Caki2 (cell line): ENCODE measurements at regions not wholly inside any gene's neighbourhood (a gene's known extent, or its start where the extent isn't known, plus 50 kb on each side); places are given as distances from the start of the nearest gene placed in this dataset.

Experiments used
- DNase-seq: peaks from one replicate; pipeline ENCODE4 v3.0.0-alpha.2; 2015; ENCODE audit warnings: low read depth
- in situ Hi-C: cut with HindIII; loops from 2 replicates; pipeline ENCODE4 v1.10.0; 2016; ENCODE audit warnings: low sequenced_read_pairs, low pct_unique_long_range_greater_than_20kb, mixed read lengths

DNA sequence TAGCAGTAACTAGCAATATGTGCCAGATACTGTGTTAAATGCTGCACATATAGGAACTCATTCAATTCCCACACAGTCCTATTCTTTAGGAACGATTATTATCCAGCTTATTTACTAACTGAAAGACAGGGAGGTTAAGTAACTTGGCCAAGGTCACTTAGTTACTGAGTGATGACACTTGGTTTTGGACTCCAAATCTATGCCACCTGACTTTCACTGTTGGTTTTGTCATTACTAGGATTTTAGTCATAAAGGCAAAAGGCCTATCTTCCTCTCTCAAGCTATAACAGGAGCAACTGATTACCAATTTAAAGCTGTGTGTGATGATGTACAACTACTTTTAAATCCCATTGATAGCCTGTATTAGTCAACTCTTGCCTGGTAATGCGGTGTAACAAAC is 138.9 kb upstream of the STX18 start:
- in situ Hi-C loops, result no loop called here

DNA sequence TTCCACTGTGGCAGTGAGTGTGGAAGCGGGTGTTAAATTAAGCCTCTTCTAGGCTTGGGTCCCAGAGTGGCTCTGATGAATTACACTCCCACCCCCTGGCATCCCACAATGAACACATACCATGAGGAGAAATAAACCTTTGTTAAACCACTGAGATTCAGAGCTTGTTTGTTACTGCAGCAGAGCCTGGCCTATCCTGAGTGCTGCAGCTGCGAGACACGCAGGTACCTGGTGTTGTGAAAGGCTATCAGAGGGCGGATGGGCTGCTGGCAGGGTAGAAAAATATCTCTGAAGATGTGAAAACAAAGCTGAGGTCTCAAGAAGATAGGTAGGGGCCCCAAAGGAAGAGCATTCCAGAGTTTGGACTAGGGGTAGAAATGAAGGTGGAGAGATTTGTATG is 138.4 kb upstream of the STX18 start:
- in situ Hi-C loops, result no loop called here

More for the DNA sequence above, 138.9 kb upstream of the STX18 start:
- no peak for DNase-seq

DNA sequence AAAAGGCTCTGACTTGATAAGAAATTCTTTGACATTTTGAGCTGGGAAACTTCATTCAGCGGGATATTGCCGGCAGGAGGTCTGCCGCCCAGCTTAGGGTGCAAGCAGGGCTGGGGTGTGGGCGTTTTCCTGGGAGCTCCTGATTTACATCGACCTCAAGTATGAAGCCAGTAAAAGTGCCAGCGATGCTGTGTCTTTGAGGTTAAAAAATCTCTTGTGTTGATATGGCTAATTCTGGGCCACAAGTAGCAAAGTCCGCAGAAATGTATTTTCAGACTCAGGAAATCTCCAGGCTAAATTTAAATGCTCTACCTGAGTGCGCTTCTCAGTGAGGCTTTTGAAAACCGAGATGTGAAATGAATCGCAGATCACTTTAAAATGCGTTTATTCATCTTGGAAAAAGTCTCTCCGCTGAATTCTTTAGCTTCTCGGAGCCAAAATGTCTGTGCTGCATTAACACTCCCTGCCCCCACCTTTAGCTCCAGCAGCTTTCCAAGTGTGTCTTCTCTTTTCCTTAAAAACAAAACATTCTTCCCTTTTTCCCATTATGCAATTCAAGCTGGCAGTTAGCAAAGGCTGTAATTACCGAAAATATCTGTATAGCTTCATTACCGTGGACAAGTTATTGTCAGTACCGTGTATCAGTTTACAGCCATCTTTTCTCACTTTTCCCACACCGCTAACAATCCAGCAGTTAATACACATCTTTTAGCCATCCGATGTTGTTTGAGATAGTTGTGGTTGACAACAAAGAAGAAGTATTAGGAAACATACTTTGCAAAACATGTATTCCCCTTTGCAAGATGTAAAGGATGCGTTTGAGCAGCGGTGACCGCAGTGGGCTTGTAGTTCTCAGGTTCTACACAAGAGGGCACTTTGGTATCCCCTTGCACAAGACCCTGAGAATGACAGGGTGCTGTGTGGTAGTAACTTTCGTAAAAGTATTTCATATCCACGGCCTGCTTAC is 136.0 kb upstream of the STX18 start:
- DNase-seq, result no peak

More for the DNA sequence above, 138.4 kb upstream of the STX18 start:
- no peak for DNase-seq

DNA sequence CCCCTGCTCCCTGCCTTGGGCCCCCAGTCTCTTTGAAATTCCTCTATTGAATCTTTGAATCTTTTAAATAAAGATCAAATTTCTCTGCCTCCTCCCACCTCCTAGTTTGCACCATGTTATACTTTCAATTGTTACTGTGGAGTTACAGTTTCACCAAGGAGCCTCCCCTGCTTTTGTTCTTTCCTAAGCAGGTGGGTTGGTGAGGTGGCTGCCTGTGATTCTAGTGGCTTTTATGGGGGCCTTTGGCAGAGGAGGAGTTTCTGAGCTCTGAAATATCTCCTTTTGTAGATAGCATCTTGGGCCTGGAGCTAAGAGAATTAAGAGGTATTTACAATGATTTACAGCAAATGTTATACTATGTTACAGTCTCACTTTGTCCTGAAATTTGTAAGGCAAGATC is 133.8 kb upstream of the STX18 start:
- DNase-seq, result no peak
- in situ Hi-C loops, result no loop called here

More for the DNA sequence above, 136.0 kb upstream of the STX18 start:
- in situ Hi-C loops, result no loop called here

DNA sequence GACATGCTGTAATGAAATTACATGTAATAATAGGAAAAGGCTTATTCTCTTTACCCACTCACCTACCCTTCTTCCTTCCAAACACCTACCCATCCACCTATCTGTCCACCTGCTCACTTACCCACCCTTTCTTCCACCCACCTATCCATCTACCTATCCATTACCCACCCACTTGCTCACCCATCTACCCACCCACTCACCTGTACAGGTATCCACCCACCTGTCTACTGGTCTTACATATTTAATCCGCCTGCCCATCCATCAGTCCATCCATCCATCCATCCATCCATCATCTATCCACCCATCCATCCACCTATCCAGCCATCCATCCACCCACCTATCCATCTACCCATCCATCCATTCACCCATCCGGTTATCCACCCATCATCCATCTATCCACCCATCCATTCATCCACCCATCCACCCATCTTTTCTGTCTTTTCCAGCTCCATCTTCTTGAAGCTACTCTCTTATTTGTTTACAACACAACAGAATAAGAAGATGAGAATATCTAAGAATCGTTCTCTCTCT is 133.3 kb upstream of the STX18 start:
- no peak for DNase-seq
- in situ Hi-C loops, result no loop called here

DNA sequence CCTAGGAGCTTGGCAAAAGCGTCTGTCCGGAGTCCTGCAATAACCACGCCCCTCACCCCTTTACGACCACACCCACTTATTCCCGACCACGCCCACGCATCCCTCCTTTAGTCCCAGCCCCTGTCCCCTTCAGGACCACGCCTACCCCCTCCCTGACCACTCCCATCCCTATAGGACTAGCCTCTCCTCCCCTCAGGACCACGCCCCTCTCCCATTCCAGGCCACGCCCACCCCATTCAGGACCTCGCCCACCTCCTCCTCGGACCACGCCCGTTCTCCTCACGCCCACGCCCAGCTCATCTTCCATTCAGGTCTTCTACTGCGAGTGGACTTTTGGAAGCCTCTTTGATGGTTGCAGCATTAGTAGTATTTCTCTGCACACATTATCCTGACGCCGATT is 131.2 kb upstream of the STX18 start:
- in situ Hi-C loops, result loop anchor here (25.0 kb wide), 1 partner anchor 214 kb away; no protein-coding TSS in a partner anchor
- peak; percentile 81 for DNase-seq

DNA sequence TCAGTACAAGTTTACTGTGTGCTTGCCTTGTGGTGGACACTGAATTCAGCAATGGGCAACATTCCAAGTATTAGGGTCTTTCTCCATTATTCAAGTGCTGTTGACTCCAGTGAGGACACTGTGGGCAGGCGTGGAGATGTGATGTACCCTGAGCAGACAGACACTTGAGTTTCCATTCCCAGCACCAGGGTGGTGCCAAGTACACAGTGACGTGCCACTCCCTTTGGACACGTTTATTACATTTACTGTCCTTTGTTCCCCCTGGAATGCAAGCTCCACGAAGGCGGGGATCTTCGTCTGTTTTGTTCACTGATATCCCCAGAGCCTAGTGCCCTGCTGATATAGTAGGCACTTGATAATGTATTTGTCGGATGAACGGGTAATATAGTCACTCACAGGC is 130.6 kb upstream of the STX18 start:
- DNase-seq, result no peak
- in situ Hi-C loops, result loop anchor here (25.0 kb wide), 1 partner anchor 215 kb away; no protein-coding TSS in a partner anchor

DNA sequence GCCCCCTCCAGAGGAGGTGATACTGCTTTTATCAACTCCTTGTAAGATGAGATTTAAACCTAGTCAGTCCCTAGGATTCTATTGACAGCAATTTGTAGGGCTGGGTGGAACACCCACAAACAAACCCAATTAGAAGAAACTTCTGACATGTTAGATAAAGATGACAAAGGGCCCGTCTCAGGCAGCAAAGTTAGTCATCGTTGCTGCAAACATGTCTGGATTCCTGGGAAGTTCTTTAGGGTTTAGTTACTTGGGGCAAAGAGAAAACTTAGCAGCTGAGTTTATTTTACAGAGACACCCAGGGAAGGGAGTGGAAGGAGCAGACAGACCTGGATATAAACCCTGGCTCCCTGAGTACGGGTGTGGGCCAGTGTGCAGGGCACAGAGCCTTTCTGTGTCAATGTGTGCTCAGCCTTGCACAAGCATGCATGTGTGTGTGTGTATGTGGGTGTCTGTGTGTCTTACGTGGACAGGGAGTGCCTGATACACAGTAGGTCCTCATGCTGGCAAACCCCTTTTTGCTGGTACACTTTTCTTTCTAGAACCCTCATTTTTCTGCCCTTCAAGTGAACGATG is 130.0 kb upstream of the STX18 start:
- DNase-seq, result no peak
- in situ Hi-C loops, result loop anchor here (25.0 kb wide), 1 partner anchor 215 kb away; no protein-coding TSS in a partner anchor

DNA sequence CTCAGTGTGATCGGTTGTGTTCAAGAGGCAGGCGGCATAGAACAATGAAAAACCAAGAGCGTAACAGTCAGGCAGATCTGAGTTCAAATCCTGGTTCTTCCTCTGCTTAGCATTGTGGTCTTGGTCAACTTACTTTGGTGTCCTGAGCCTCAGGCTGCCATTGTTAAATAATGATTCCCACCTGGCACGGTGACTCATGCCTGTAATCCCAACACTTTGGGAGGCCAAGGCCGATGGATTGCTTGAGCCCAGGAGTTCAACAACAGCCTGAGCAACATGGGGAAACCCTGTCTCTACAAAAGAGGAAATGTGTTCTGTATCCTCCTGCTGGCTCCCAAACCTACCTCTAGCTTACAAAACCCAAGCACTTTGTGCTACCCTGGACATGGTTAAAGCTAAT is 129.0 kb upstream of the STX18 start:
- in situ Hi-C loops, result loop anchor here (25.0 kb wide), 1 partner anchor 216 kb away; no protein-coding TSS in a partner anchor
- no peak for DNase-seq

DNA sequence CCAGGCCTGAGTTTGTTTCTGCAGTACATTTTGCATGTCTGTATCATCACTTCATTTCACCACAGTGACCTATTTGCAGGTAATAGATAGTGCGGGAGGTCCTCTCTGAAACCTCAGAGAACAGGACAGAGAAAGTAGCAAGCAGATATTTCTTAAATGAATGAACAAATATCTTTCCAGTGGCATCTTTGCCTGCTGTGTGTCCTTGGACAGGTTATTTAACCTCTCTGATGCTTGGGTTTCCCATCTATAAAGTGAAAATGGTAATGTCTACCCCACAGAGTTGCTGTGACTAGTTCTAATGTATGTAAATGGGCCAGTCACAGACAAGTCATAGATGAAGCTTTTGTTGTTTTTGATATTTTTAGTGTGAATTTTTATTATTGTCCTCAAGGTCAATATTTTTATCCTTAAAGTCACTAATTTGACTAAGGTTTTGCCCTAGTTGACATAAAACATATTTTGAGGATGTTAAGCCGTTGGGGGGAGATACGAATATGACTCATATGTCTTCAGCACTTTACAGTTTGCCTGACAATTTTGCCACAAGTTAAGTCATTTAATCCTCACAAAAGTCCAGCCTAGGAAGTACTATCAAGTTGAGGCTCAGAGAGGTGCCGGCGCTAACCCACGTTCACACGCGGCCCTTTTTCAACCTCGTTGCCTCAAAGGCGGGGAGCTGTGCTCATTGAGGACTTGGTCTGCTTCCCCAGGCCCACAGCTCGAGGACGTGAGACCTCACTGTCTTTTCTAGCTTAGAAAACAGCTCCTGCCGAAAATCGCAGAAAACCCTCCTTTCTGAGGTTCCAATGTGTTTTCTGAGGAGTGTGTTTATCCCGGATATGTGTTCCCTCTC is 126.7 kb upstream of the STX18 start:
- in situ Hi-C loops, result loop anchor here (25.0 kb wide), 1 partner anchor 219 kb away; no protein-coding TSS in a partner anchor

DNA sequence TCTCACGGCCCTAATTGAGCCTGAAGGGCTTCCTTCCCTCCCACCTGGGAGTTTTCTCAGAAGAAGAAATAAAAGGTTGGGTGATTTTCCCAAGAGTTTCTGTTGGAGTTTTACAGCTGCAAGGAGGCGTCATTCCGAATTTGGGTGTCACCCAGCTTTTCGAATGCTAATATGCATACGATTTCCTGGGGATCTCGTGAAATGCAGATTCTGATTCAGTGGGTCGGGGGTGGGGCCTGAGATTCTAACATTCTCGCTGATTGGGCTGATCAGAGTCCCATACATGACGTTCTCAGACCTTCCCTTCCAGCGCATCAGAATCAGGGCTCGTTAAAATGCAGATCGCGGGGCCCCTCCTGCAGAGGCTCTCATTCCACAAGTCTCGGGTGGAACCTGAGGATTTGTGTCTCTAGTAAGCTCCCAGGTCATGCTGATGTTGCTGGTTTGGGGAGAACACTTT is 125.8 kb upstream of the STX18 start:
- DNase-seq, result no peak
- in situ Hi-C loops, result loop anchor here (25.0 kb wide), 1 partner anchor 220 kb away; no protein-coding TSS in a partner anchor

More for the DNA sequence above, 126.7 kb upstream of the STX18 start:
- no peak for DNase-seq

DNA sequence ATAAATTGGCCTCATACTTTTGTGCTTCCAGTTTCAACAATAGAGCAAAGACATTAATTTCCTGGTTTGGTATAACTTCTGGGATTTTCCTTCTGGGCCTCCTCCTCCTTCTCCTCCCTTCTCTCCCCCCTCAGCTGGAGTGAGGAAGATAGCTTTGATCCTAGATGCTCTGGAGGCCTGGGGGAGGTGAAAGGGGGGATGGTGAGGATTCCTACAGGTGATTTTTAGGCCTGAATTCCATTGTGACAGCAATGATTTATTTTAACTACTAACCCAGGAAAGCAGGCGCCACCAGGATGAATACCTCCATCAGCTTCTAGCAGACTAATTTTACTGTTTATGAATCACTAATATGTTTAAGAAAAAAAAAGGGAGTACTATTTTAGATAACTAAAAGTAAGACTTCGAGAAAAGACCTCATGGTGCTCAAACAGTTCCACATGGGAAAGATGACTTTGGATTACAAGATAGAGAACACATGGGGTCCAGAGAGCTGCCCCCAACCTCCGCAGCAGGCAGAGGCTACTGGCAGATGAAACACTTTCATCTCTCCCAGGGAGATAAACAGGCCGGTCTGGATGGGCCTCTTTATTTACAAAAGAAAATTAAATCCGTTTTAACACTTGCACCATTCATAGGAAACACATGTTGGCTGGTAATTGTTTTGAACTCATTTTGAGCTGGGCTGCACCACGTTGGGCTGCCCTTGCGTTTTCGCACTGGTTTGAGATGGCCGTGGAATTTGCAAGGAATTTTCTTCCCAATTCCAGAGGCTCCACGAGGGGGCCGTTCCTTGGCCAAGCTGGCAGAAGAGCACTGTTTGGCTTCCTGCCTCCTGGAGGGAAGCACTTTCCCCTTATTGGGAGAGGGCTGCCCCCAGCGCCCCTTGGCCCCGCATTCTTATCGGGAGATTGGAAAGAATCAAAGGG is 125.1 kb upstream of the STX18 start:
- in situ Hi-C loops, result loop anchor here (25.0 kb wide), 1 partner anchor 220 kb away; no protein-coding TSS in a partner anchor
- DNase-seq, result no peak

DNA sequence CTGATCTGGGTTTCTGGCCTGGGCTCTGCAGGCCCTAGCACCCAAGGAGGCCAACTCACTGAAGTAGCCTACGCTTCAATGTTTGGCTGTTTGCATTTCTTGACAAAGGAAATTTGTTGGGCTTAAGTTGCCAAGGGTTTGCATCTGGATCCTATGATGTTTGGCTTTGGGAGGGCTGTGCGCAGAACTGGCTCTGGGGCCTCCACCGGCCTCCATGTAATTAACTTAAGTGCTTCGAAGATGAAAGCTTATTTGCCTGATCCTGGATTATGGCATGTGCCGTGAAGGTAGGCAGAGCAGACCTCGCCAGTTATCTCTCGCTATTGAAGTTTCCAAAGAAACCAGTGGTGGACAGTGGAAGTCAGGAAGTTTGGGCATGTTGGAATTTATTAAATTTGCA is 124.3 kb upstream of the STX18 start:
- in situ Hi-C loops, result loop anchor here (25.0 kb wide), 1 partner anchor 221 kb away; no protein-coding TSS in a partner anchor
- DNase-seq, result no peak

DNA sequence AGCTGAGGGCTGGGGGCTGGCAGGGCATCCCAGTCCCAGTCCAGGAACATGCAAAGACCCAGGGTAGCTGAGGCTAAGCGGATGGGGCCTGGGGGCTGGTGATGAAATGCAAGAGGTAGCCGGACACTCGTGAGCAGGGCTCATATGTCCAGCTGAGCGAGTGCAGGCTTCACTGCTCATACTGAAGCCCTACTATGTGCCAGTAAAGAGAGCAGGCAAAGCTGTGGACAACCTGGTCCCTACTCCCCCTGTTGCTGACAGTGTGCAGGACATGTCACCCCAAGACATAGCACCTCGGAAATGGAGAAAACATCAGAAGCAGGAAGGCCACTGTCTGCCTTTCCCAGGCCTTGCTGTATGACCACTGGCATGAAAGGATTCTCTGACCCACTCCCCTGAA is 122.4 kb upstream of the STX18 start:
- no peak for DNase-seq
- in situ Hi-C loops, result loop anchor here (25.0 kb wide), 1 partner anchor 223 kb away; no protein-coding TSS in a partner anchor

DNA sequence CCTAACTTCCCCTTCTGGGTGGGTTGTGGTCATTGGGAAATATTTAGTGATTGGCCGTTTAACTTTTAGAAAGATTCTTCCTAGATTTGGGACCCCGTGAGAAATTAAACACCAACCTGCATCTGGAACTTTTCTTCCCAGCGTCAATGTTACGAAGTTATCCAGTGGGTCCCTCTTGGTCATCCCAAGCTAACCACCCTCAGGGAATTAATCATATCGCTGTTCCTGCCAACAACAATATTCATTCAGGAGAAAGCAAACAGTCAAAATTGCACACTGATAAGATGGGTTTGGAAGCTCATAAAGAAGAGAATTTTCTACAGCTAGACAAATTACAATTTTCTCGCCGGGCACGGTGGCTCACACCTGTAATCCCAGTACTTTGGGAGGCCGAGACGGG is 121.2 kb upstream of the STX18 start:
- DNase-seq, result no peak

DNA sequence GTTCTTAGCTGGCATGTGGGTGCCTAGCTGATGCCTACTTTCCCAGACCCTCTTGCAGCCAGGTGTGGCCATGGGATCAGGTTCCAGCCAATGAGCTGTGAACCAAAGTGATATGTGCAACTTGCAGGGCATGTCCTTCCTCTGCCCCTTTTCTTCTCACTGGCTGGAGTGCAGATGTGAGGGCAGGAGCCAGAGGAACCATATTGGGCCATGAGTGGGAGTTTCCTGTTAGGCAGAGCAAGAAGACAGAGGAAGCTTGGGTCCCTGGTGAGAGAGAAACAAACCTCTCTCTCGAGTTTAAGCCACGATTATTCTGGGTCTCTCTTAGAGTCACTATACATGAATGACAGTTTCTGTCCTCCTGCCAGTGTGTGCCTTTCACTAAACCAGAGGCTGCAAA is 120.4 kb upstream of the STX18 start:
- DNase-seq, result no peak
- in situ Hi-C loops, result loop anchor here (25.0 kb wide), 1 partner anchor 225 kb away; no protein-coding TSS in a partner anchor

More for the DNA sequence above, 121.2 kb upstream of the STX18 start:
- in situ Hi-C loops, result loop anchor here (25.0 kb wide), 1 partner anchor 224 kb away; no protein-coding TSS in a partner anchor
